SK-N-SH (cell line): ENCODE measurements at regions not wholly inside any gene's neighbourhood (a gene's known extent, or its start where the extent isn't known, plus 50 kb on each side); places are given as distances from the start of the nearest gene placed in this dataset.
A peak's percentile ranks its signal among the peaks of the same experiment; 100 is the strongest.

ENCODE experiments used
- CTCF ChIA-PET: fragments of 300-600, 350-600 bp; formaldehyde crosslinking; extraction: SDS; loops from one replicate; lab custom pipeline; 2021; lab: Yijun Ruan, JAX
- POLR2A ChIA-PET: fragments of 350-600 bp; sonication (Branson Sonifier 250); formaldehyde crosslinking; extraction: SDS; loops from one replicate; lab custom pipeline; 2020; ENCODE audit warnings: antibody characterized with exemption, inconsistent platforms; lab: Yijun Ruan, JAX
- DNase-seq: peaks from one replicate; pipeline ENCODE4 v3.0.0; 2012
- H2AFZ ChIP-seq: fragments of 200-600 bp; sonication (generic); 2 replicates; pipeline ENCODE4 v1.8.1; 2016; ENCODE audit warnings: antibody characterized with exemption, mild to moderate bottlenecking, low read depth
- H3F3A ChIP-seq: fragments of 200-600 bp; sonication (generic); replicated peaks from 2 replicates; pipeline ENCODE3; 2016; ENCODE audit warnings: antibody characterized with exemption, mild to moderate bottlenecking; ENCODE audit not compliant: insufficient read depth
- H3K27ac ChIP-seq, 2 experiments: fragments of 200-500 bp in 1 of 2; fragments of 200-600 bp in 1 of 2; sonication (Bioruptor generic) in 1 of 2; sonication (generic), shearing (Covaris generic) in 1 of 2; 2 replicates each; pipeline versions ENCODE4 v1.5.1 to v1.6.1; 2014 to 2016; ENCODE audit warnings: low read depth in 2 of 2, inconsistent platforms in 1 of 2, low read length in 1 of 2, mild to moderate bottlenecking in 1 of 2, mixed read lengths in 1 of 2
- H3K27me3 ChIP-seq: fragments of 200-600 bp; sonication (generic), shearing (Covaris generic); 2 replicates; pipeline ENCODE4 v1.6.1; 2016; ENCODE audit warnings: mixed run types; ENCODE audit not compliant: insufficient read depth
- H3K36me3 ChIP-seq, 2 experiments: fragments of 200-500 bp in 1 of 2; fragments of 200-600 bp in 1 of 2; sonication (Bioruptor generic) in 1 of 2; sonication (generic) in 1 of 2; replicated peaks in 1 of 2; 2 replicates each; pipeline versions ENCODE3 to v1.5.1; 2014 to 2016; ENCODE audit warnings: low read length in 1 of 2, mild to moderate bottlenecking in 1 of 2; ENCODE audit not compliant: insufficient read depth in 2 of 2, control insufficient read depth in 1 of 2
- H3K4me1 ChIP-seq, 2 experiments: fragments of 200-500 bp in 1 of 2; fragments of 200-600 bp in 1 of 2; sonication (Bioruptor generic) in 1 of 2; sonication (generic), shearing (Covaris generic) in 1 of 2; 2 replicates each; pipeline versions ENCODE4 v1.5.1 to v1.6.1; 2014 to 2016; ENCODE audit warnings: low read depth in 1 of 2, low read length in 1 of 2, mixed run types in 1 of 2; ENCODE audit not compliant: insufficient read depth in 2 of 2, control insufficient read depth in 1 of 2
- H3K4me2 ChIP-seq: fragments of 200-600 bp; sonication (generic), shearing (Covaris generic); 2 replicates; pipeline ENCODE4 v1.6.1; 2017; ENCODE audit warnings: mixed run types
- H3K4me3 ChIP-seq, 2 experiments: fragments of 200-500 bp in 1 of 2; fragments of 200-600 bp in 1 of 2; sonication (Bioruptor generic) in 1 of 2; sonication (generic), shearing (Covaris generic) in 1 of 2; 2 replicates each; pipeline versions ENCODE4 v1.5.1 to v1.8.1; 2014 to 2016; ENCODE audit warnings: low read depth in 2 of 2, inconsistent platforms in 1 of 2, low read length in 1 of 2, mild to moderate bottlenecking in 1 of 2, mixed read lengths in 1 of 2, moderate library complexity in 1 of 2
- H3K79me2 ChIP-seq: fragments of 200-600 bp; sonication (generic); 2 replicates; pipeline ENCODE4 v1.8.1; 2017; ENCODE audit warnings: mild to moderate bottlenecking; ENCODE audit not compliant: insufficient read depth
- H3K9ac ChIP-seq: fragments of 200-600 bp; sonication (generic); 2 replicates; pipeline ENCODE4 v1.6.1; 2017; ENCODE audit warnings: mixed run types
- H3K9me2 ChIP-seq: fragments of 200-600 bp; sonication (generic); 2 replicates; pipeline ENCODE4 v1.6.1; 2017; ENCODE audit warnings: mixed run types
- H3K9me3 ChIP-seq: fragments of 200-600 bp; sonication (generic); 2 replicates; pipeline ENCODE4 v1.6.1; 2017; ENCODE audit warnings: mixed run types, mild to moderate bottlenecking, moderate library complexity
- H4K20me1 ChIP-seq: fragments of 200-600 bp; sonication (generic); 2 replicates; pipeline ENCODE4 v1.6.1; 2017; ENCODE audit warnings: mild to moderate bottlenecking, mixed run types; ENCODE audit not compliant: insufficient read depth
- CHD2 ChIP-seq: fragments of 150-350 bp; IDR thresholded peaks from 2 replicates; pipeline ENCODE4 v1.6.1; 2018; ENCODE audit warnings: low read length; ENCODE audit not compliant: partially characterized antibody
- ELF1 ChIP-seq: IDR thresholded peaks from 2 replicates; pipeline ENCODE4 v1.4.0; 2012
- EZH2phosphoT487 ChIP-seq: fragments of 200-600 bp; sonication (generic); IDR thresholded peaks from 2 replicates; pipeline ENCODE4 v1.6.1; 2017; ENCODE audit warnings: low read depth, mixed run types, mild to moderate bottlenecking, antibody characterized with exemption, moderate library complexity, borderline replicate concordance
- FOSL2 ChIP-seq: IDR thresholded peaks from 2 replicates; pipeline ENCODE4 v1.4.0; 2012; ENCODE audit warnings: low read depth, mild to moderate bottlenecking, moderate library complexity, borderline replicate concordance
- FOXM1 ChIP-seq: IDR thresholded peaks from 2 replicates; pipeline ENCODE4 v1.4.0; 2012; ENCODE audit warnings: low read depth, mild to moderate bottlenecking
- GABPA ChIP-seq: IDR thresholded peaks from 2 replicates; pipeline ENCODE4 v1.4.0; 2012; ENCODE audit warnings: low read depth, mild to moderate bottlenecking
- GATA2 ChIP-seq: sonication (generic); formaldehyde crosslinking; IDR thresholded peaks from 2 replicates; pipeline ENCODE4 v1.5.0; 2020; ENCODE audit warnings: mild to moderate bottlenecking, missing genetic modification reagents
- MEF2A ChIP-seq: IDR thresholded peaks from 2 replicates; pipeline ENCODE4 v1.4.0; 2012; ENCODE audit warnings: low read depth, borderline replicate concordance
- MXI1 ChIP-seq: IDR thresholded peaks from 2 replicates; pipeline ENCODE4 v1.6.1; 2012; ENCODE audit warnings: mild to moderate bottlenecking, low read depth, low read length, improper control_type of control experiment
- NFIC ChIP-seq: IDR thresholded peaks from 2 replicates; pipeline ENCODE4 v1.4.0; 2012; ENCODE audit warnings: borderline replicate concordance
- NRF1 ChIP-seq: IDR thresholded peaks from 2 replicates; pipeline ENCODE4 v1.6.1; 2012; ENCODE audit warnings: low read depth, mild to moderate bottlenecking, low read length
- RCOR1 ChIP-seq: fragments of 150-350 bp; IDR thresholded peaks from 2 replicates; pipeline ENCODE4 v1.6.1; 2017; ENCODE audit warnings: antibody characterized with exemption, low read length
- SIN3A ChIP-seq: IDR thresholded peaks from 2 replicates; pipeline ENCODE4 v1.6.1; 2012; ENCODE audit warnings: low read depth, mild to moderate bottlenecking, low read length, moderate library complexity, borderline replicate concordance
- TAF1 ChIP-seq: IDR thresholded peaks from 2 replicates; pipeline ENCODE4 v1.6.1; 2012; ENCODE audit warnings: low read depth, mild to moderate bottlenecking, low read length, moderate library complexity, borderline replicate concordance
- TCF12 ChIP-seq: IDR thresholded peaks from 2 replicates; pipeline ENCODE4 v1.4.0; 2012
- TEAD4 ChIP-seq: IDR thresholded peaks from 2 replicates; pipeline ENCODE4 v1.4.0; 2012; ENCODE audit warnings: mild to moderate bottlenecking, borderline replicate concordance; ENCODE audit not compliant: insufficient read depth
- TF ChIP-seq, protein P1 (sequence below): fragments of 150-350 bp; IDR thresholded peaks from 2 replicates; pipeline ENCODE4 v1.6.1; 2017; ENCODE audit warnings: antibody characterized with exemption, low read length, low read depth, borderline replicate concordance
- TF ChIP-seq, protein P2 (sequence below): IDR thresholded peaks from 2 replicates; pipeline ENCODE4 v1.4.0; 2012; ENCODE audit warnings: low read depth, borderline replicate concordance
- TF ChIP-seq, protein P3 (sequence below): fragments of 200-600 bp; sonication (generic); IDR thresholded peaks from 2 replicates; pipeline ENCODE4 v1.6.1; 2017; ENCODE audit warnings: antibody characterized with exemption, mild to moderate bottlenecking, moderate library complexity
- TF ChIP-seq, protein P4 (sequence below): IDR thresholded peaks from 2 replicates; pipeline ENCODE4 v1.4.0; 2012; ENCODE audit warnings: low read depth
- TF ChIP-seq, protein P5 (sequence below): IDR thresholded peaks from 2 replicates; pipeline ENCODE4 v1.6.1; 2012; ENCODE audit warnings: mild to moderate bottlenecking, low read depth, low read length, moderate library complexity
- TF ChIP-seq, protein P6 (sequence below): IDR thresholded peaks from 2 replicates; pipeline ENCODE4; 2012
- TF ChIP-seq, protein P7 (sequence below): fragments of 150-350 bp; IDR thresholded peaks from 2 replicates; pipeline ENCODE4 v1.6.1; 2016; ENCODE audit warnings: mild to moderate bottlenecking, low read depth, low read length

DNA sequence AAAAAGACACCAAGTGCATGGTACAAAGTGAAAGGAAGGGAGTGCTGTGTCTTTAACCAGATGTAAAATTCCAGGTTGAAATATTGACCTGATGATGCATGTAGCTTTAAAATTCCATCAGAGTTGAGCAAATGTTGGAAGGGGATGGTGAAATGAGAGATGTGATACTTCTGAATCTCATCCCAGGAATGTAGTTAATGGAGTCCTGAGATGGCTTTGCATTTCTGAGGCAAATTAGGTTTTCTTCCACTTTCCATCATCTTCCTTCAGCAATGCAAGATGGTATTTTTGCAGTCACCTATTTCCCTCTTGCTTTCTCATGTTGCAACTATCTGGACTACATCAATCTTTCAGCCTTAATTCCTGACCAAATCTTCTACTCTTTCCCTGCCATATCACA lies 194.1 kb upstream of the MIR17HG start:
- Histone ChIP-seq H3K27me3 (no peaks in the 10 kb centered on the region), H4K20me1 (no peaks in the 10 kb centered on the region), H3K9ac (no peak overlapping the region), H3K4me1 (peaks cover 0 to 23% of the 10 kb centered on the region in 2 experiments; a peak in 2 of 4 replicates), H2AFZ (no peak overlapping the region), H3F3A (no peaks in the 10 kb centered on the region), H3K79me2 (no peaks in the 10 kb centered on the region), H3K9me2 (no peaks in the 10 kb centered on the region), H3K4me3 (peak overlapping the region in 1 of 2 experiments; percentile 9; a peak in 1 of 4 replicates), H3K9me3 (no peaks in the 10 kb centered on the region), H3K36me3 (no peaks in the 10 kb centered on the region), H3K4me2 (no peak overlapping the region), H3K27ac (peak overlapping the region in 1 of 2 experiments; percentile 91; a peak in 2 of 4 replicates)
- no peak for DNase-seq
- POLR2A ChIA-PET, result no interaction called here
- CTCF ChIA-PET, result interaction anchor here (0.6 to 1.3 kb wide), 2 partner anchors 9 to 629 kb away, joined by 3 read pairs; no protein-coding TSS in a partner anchor
- TF ChIP-seq RCOR1 (no peak), TAF1 (no peak), TCF12 (peak; percentile 87), NRF1 (no peak), GATA2 (CRISPR knock-in tag) (no peak), ELF1 (no peak), FOSL2 (peak; percentile 65), EZH2phosphoT487 (no peak), NFIC (peak; percentile 64), TEAD4 (peak; percentile 90), MXI1 (no peak), MEF2A (peak; percentile 50; the same call in 1 of the 2 replicates), GABPA (no peak; the same call in 1 of the 2 replicates), FOXM1 (peak; percentile 93), SIN3A (no peak), CHD2 (no peak)
- TF ChIP-seq, protein P1, sequence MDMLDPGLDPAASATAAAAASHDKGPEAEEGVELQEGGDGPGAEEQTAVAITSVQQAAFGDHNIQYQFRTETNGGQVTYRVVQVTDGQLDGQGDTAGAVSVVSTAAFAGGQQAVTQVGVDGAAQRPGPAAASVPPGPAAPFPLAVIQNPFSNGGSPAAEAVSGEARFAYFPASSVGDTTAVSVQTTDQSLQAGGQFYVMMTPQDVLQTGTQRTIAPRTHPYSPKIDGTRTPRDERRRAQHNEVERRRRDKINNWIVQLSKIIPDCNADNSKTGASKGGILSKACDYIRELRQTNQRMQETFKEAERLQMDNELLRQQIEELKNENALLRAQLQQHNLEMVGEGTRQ, result no peak
- TF ChIP-seq, protein P2, sequence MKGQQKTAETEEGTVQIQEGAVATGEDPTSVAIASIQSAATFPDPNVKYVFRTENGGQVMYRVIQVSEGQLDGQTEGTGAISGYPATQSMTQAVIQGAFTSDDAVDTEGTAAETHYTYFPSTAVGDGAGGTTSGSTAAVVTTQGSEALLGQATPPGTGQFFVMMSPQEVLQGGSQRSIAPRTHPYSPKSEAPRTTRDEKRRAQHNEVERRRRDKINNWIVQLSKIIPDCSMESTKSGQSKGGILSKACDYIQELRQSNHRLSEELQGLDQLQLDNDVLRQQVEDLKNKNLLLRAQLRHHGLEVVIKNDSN, result no peak
- TF ChIP-seq, protein P3, sequence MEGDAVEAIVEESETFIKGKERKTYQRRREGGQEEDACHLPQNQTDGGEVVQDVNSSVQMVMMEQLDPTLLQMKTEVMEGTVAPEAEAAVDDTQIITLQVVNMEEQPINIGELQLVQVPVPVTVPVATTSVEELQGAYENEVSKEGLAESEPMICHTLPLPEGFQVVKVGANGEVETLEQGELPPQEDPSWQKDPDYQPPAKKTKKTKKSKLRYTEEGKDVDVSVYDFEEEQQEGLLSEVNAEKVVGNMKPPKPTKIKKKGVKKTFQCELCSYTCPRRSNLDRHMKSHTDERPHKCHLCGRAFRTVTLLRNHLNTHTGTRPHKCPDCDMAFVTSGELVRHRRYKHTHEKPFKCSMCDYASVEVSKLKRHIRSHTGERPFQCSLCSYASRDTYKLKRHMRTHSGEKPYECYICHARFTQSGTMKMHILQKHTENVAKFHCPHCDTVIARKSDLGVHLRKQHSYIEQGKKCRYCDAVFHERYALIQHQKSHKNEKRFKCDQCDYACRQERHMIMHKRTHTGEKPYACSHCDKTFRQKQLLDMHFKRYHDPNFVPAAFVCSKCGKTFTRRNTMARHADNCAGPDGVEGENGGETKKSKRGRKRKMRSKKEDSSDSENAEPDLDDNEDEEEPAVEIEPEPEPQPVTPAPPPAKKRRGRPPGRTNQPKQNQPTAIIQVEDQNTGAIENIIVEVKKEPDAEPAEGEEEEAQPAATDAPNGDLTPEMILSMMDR, result no peak
- TF ChIP-seq, protein P4, sequence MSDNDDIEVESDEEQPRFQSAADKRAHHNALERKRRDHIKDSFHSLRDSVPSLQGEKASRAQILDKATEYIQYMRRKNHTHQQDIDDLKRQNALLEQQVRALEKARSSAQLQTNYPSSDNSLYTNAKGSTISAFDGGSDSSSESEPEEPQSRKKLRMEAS, result no peak
- TF ChIP-seq, protein P5, sequence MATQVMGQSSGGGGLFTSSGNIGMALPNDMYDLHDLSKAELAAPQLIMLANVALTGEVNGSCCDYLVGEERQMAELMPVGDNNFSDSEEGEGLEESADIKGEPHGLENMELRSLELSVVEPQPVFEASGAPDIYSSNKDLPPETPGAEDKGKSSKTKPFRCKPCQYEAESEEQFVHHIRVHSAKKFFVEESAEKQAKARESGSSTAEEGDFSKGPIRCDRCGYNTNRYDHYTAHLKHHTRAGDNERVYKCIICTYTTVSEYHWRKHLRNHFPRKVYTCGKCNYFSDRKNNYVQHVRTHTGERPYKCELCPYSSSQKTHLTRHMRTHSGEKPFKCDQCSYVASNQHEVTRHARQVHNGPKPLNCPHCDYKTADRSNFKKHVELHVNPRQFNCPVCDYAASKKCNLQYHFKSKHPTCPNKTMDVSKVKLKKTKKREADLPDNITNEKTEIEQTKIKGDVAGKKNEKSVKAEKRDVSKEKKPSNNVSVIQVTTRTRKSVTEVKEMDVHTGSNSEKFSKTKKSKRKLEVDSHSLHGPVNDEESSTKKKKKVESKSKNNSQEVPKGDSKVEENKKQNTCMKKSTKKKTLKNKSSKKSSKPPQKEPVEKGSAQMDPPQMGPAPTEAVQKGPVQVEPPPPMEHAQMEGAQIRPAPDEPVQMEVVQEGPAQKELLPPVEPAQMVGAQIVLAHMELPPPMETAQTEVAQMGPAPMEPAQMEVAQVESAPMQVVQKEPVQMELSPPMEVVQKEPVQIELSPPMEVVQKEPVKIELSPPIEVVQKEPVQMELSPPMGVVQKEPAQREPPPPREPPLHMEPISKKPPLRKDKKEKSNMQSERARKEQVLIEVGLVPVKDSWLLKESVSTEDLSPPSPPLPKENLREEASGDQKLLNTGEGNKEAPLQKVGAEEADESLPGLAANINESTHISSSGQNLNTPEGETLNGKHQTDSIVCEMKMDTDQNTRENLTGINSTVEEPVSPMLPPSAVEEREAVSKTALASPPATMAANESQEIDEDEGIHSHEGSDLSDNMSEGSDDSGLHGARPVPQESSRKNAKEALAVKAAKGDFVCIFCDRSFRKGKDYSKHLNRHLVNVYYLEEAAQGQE, result no peak
- TF ChIP-seq, protein P6, sequence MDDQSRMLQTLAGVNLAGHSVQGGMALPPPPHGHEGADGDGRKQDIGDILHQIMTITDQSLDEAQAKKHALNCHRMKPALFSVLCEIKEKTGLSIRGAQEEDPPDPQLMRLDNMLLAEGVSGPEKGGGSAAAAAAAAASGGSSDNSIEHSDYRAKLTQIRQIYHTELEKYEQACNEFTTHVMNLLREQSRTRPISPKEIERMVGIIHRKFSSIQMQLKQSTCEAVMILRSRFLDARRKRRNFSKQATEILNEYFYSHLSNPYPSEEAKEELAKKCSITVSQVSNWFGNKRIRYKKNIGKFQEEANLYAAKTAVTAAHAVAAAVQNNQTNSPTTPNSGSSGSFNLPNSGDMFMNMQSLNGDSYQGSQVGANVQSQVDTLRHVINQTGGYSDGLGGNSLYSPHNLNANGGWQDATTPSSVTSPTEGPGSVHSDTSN, result peak; percentile 84
- TF ChIP-seq, protein P7, sequence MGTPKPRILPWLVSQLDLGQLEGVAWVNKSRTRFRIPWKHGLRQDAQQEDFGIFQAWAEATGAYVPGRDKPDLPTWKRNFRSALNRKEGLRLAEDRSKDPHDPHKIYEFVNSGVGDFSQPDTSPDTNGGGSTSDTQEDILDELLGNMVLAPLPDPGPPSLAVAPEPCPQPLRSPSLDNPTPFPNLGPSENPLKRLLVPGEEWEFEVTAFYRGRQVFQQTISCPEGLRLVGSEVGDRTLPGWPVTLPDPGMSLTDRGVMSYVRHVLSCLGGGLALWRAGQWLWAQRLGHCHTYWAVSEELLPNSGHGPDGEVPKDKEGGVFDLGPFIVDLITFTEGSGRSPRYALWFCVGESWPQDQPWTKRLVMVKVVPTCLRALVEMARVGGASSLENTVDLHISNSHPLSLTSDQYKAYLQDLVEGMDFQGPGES, result no peak
